Duodenal mucosa (tissue), 2 donors: ENCODE measurements at regions not wholly inside any gene's neighbourhood (a gene's known extent, or its start where the extent isn't known, plus 50 kb on each side); places are given as distances from the start of the nearest gene placed in this dataset.

Experiments
- H3K27ac ChIP-seq: one replicate; pipeline ENCODE4 v1.7.0; 2013; ENCODE audit warnings: low read depth, low read length
- H3K27me3 ChIP-seq, 2 donors: one replicate each; pipeline ENCODE4 v1.7.0; 2013; ENCODE audit warnings: low read length in 2 of 2, control low read depth in 1 of 2; ENCODE audit not compliant: insufficient read depth in 2 of 2, control insufficient read depth in 1 of 2
- H3K36me3 ChIP-seq, 2 donors: one replicate each; pipeline ENCODE4 v1.7.0; 2013; ENCODE audit warnings: low read length in 2 of 2, control low read depth in 1 of 2; ENCODE audit not compliant: insufficient read depth in 2 of 2, control insufficient read depth in 1 of 2
- H3K4me1 ChIP-seq, 2 donors: one replicate each; pipeline ENCODE4 v1.7.0; 2013; ENCODE audit warnings: low read length in 2 of 2, control low read depth in 1 of 2; ENCODE audit not compliant: insufficient read depth in 2 of 2, control insufficient read depth in 1 of 2
- H3K4me3 ChIP-seq, 2 donors: one replicate each; pipeline ENCODE4 v1.7.0; 2013; ENCODE audit warnings: low read length in 2 of 2, low read depth in 1 of 2
- H3K9ac ChIP-seq, 2 donors: one replicate each; pipeline ENCODE4 v1.7.0; 2013; ENCODE audit warnings: low read length in 2 of 2, low read depth in 1 of 2
- H3K9me3 ChIP-seq, 2 donors: one replicate each; pipeline ENCODE4 v1.7.0; 2013; ENCODE audit warnings: low read length in 2 of 2, control low read depth in 1 of 2; ENCODE audit not compliant: control insufficient read depth in 1 of 2

- H3K4me1 ChIP-seq = peaks cover 16 to 23% of the 10 kb centered on the region in 2 donors
- H3K9ac ChIP-seq = no peak overlapping the region
- H3K9me3 ChIP-seq = no peaks in the 10 kb centered on the region
- H3K27ac ChIP-seq = no peak overlapping the region
- peaks cover 0 to 3% of the 10 kb centered on the region in 2 donors for H3K27me3 ChIP-seq
- no peak overlapping the region for H3K4me3 ChIP-seq
- H3K36me3 ChIP-seq = no peaks in the 10 kb centered on the region
These were observed 80.8 kb upstream of the DYNLRB2 start for GRCh38 chr16:80459966-80460365.

- H3K4me1 ChIP-seq = peaks cover 16 to 23% of the 10 kb centered on the region in 2 donors
- no peaks in the 10 kb centered on the region for H3K36me3 ChIP-seq
- no peak overlapping the region for H3K4me3 ChIP-seq
- H3K27ac ChIP-seq = no peak overlapping the region
- no peaks in the 10 kb centered on the region for H3K9me3 ChIP-seq
- no peak overlapping the region for H3K9ac ChIP-seq
- peaks cover 0 to 3% of the 10 kb centered on the region in 2 donors for H3K27me3 ChIP-seq
These were observed 81.4 kb upstream of the DYNLRB2 start for GRCh38 chr16:80459331-80459777.

GRCh38 chr16:80457871-80458270 is 82.9 kb upstream of the DYNLRB2 start:
- H3K36me3 ChIP-seq = no peaks in the 10 kb centered on the region
- no peak overlapping the region for H3K27ac ChIP-seq
- H3K4me1 ChIP-seq = peaks cover 6 to 8% of the 10 kb centered on the region in 2 donors
- H3K9ac ChIP-seq = no peak overlapping the region
- H3K9me3 ChIP-seq = no peaks in the 10 kb centered on the region
- H3K4me3 ChIP-seq = no peak overlapping the region
- peaks cover 0 to 3% of the 10 kb centered on the region in 2 donors for H3K27me3 ChIP-seq

- no peaks in the 10 kb centered on the region for H3K36me3 ChIP-seq
- H3K27me3 ChIP-seq = no peaks in the 10 kb centered on the region
- no peak overlapping the region for H3K27ac ChIP-seq
- peaks cover 4 to 6% of the 10 kb centered on the region in 2 donors for H3K4me1 ChIP-seq
- no peaks in the 10 kb centered on the region for H3K9me3 ChIP-seq
- no peak overlapping the region for H3K9ac ChIP-seq
- no peak overlapping the region for H3K4me3 ChIP-seq
These were observed 86.0 kb upstream of the DYNLRB2 start for GRCh38 chr16:80454802-80455201.

- Histone ChIP-seq H3K36me3 (no peaks in the 10 kb centered on the region), H3K4me3 (no peak overlapping the region)
These were observed 91.4 kb upstream of the DYNLRB2 start for GRCh38 chr16:80449392-80449791.

GRCh38 chr16:80447241-80447640 is 93.6 kb upstream of the DYNLRB2 start:
- Histone ChIP-seq H3K27me3 (no peaks in the 10 kb centered on the region), H3K9ac (no peak overlapping the region), H3K36me3 (no peaks in the 10 kb centered on the region), H3K4me1 (peaks cover 4 to 6% of the 10 kb centered on the region in 2 donors), H3K27ac (no peak overlapping the region), H3K4me3 (no peak overlapping the region), H3K9me3 (no peaks in the 10 kb centered on the region)

More at GRCh38 chr16:80449392-80449791, 91.4 kb upstream of the DYNLRB2 start:
- no peak overlapping the region for H3K9ac ChIP-seq
- no peaks in the 10 kb centered on the region for H3K27me3 ChIP-seq
- H3K9me3 ChIP-seq = no peaks in the 10 kb centered on the region
- H3K27ac ChIP-seq = no peak overlapping the region
- peaks cover 4 to 6% of the 10 kb centered on the region in 2 donors for H3K4me1 ChIP-seq

GRCh38 chr16:80442779-80443178 is 98.0 kb upstream of the DYNLRB2 start:
- no peaks in the 10 kb centered on the region for H3K27me3 ChIP-seq
- peaks cover 3 to 7% of the 10 kb centered on the region in 2 donors for H3K4me1 ChIP-seq
- H3K9ac ChIP-seq = no peak overlapping the region
- no peaks in the 10 kb centered on the region for H3K36me3 ChIP-seq
- no peaks in the 10 kb centered on the region for H3K9me3 ChIP-seq
- no peak overlapping the region for H3K27ac ChIP-seq
- H3K4me3 ChIP-seq = no peak overlapping the region

GRCh38 chr16:80441935-80442334 is 98.9 kb upstream of the DYNLRB2 start:
- Histone ChIP-seq H3K4me3 (no peak overlapping the region), H3K9ac (no peak overlapping the region), H3K36me3 (no peaks in the 10 kb centered on the region), H3K27me3 (no peaks in the 10 kb centered on the region), H3K4me1 (peaks cover 3 to 7% of the 10 kb centered on the region in 2 donors), H3K9me3 (no peaks in the 10 kb centered on the region), H3K27ac (no peak overlapping the region)

- H3K36me3 ChIP-seq = no peaks in the 10 kb centered on the region
- no peaks in the 10 kb centered on the region for H3K27me3 ChIP-seq
- no peaks in the 10 kb centered on the region for H3K9me3 ChIP-seq
- no peak overlapping the region for H3K9ac ChIP-seq
- H3K27ac ChIP-seq = no peak overlapping the region
- H3K4me1 ChIP-seq = peaks cover 3 to 7% of the 10 kb centered on the region in 2 donors
- H3K4me3 ChIP-seq = no peak overlapping the region
These were observed 100.1 kb upstream of the DYNLRB2 start for GRCh38 chr16:80440667-80441066.

GRCh38 chr16:80437707-80438106 is 103.1 kb upstream of the DYNLRB2 start:
- Histone ChIP-seq H3K9me3 (no peaks in the 10 kb centered on the region), H3K4me3 (no peak overlapping the region), H3K27ac (no peak overlapping the region), H3K9ac (no peak overlapping the region), H3K27me3 (peaks cover 0 to 4% of the 10 kb centered on the region in 2 donors), H3K4me1 (peaks cover 3 to 7% of the 10 kb centered on the region in 2 donors), H3K36me3 (no peaks in the 10 kb centered on the region)

GRCh38 chr16:80436510-80436909 is 104.3 kb upstream of the DYNLRB2 start:
- Histone ChIP-seq H3K27me3 (peaks cover 0 to 4% of the 10 kb centered on the region in 2 donors), H3K9me3 (no peaks in the 10 kb centered on the region), H3K9ac (no peak overlapping the region), H3K4me1 (peaks cover 3 to 7% of the 10 kb centered on the region in 2 donors), H3K27ac (no peak overlapping the region), H3K4me3 (no peak overlapping the region), H3K36me3 (no peaks in the 10 kb centered on the region)
